HepG2 (cell line): ENCODE measurements at regions not wholly inside any gene's neighbourhood (a gene's known extent, or its start where the extent isn't known, plus 50 kb on each side); places are given as distances from the start of the nearest gene placed in this dataset.
A peak's percentile ranks its signal among the peaks of the same experiment; 100 is the strongest.

Experiments used
- ATF2 ChIP-seq: sonication (generic); formaldehyde crosslinking; IDR thresholded peaks from 2 replicates; pipeline ENCODE4 v1.4.0; 2020; ENCODE audit warnings: missing genetic modification reagents
- CC2D1A ChIP-seq: sonication (generic); formaldehyde crosslinking; IDR thresholded peaks from 2 replicates; pipeline ENCODE4 v1.8.1; 2023; ENCODE audit warnings: mild to moderate bottlenecking, missing genetic modification reagents
- CENPT ChIP-seq: sonication (generic); formaldehyde crosslinking; IDR thresholded peaks from 2 replicates; pipeline ENCODE4 v1.8.0; 2022; ENCODE audit warnings: low read depth, mild to moderate bottlenecking, moderate library complexity, missing genetic modification reagents
- HIVEP1 ChIP-seq: sonication (generic); formaldehyde crosslinking; IDR thresholded peaks from 2 replicates; pipeline ENCODE4 v1.4.0; 2020; ENCODE audit warnings: mild to moderate bottlenecking, missing genetic modification reagents
- NFATC3 ChIP-seq: sonication (generic); formaldehyde crosslinking; IDR thresholded peaks from 2 replicates; pipeline ENCODE4 v1.5.1; 2020; ENCODE audit warnings: mild to moderate bottlenecking, missing genetic modification reagents
- PHF5A ChIP-seq: IDR thresholded peaks from one replicate; pipeline ENCODE4 v1.6.1; 2018; ENCODE audit warnings: low read depth, missing genetic modification reagents; ENCODE audit not compliant: unreplicated experiment
- POGK ChIP-seq: sonication (generic); formaldehyde crosslinking; conservative IDR thresholded peaks from 2 replicates; pipeline ENCODE4 v1.8.0; 2022; ENCODE audit warnings: mild to moderate bottlenecking, moderate library complexity, missing genetic modification reagents
- POLR2AphosphoS5 ChIP-seq: IDR thresholded peaks from 2 replicates; pipeline ENCODE4 v1.6.1; 2012; ENCODE audit warnings: low read depth, low read length
- RARG ChIP-seq: sonication (generic); formaldehyde crosslinking; IDR thresholded peaks from 2 replicates; pipeline ENCODE4 v1.4.0; 2020; ENCODE audit warnings: low read depth, mild to moderate bottlenecking, missing genetic modification reagents
- RFX5 ChIP-seq: IDR thresholded peaks from 2 replicates; pipeline ENCODE4 v1.6.1; 2011; ENCODE audit warnings: low read depth, low read length, improper control_type of control experiment
- SIN3A ChIP-seq: IDR thresholded peaks from 2 replicates; pipeline ENCODE4 v1.6.1; 2011; ENCODE audit warnings: low read depth, mild to moderate bottlenecking, control low read depth, low read length, borderline replicate concordance
- SMC3 ChIP-seq: IDR thresholded peaks from 2 replicates; pipeline ENCODE4 v1.6.1; 2011; ENCODE audit warnings: low read length, improper control_type of control experiment
- SMYD3 ChIP-seq: sonication (generic); formaldehyde crosslinking; IDR thresholded peaks from 2 replicates; pipeline ENCODE4 v1.8.1; 2023; ENCODE audit warnings: mild to moderate bottlenecking, missing genetic modification reagents
- SUZ12 ChIP-seq: fragments of 150-350 bp; IDR thresholded peaks from 2 replicates; pipeline ENCODE4 v1.6.1; 2014; ENCODE audit warnings: low read depth, low read length
- TBP ChIP-seq: sonication (generic); formaldehyde crosslinking; IDR thresholded peaks from 2 replicates; pipeline ENCODE4 v1.5.0; 2020; ENCODE audit warnings: missing genetic modification reagents
- TEAD3 ChIP-seq: optimal IDR thresholded peaks from 2 replicates; pipeline ENCODE3; 2016; ENCODE audit warnings: borderline replicate concordance
- ZNF142 ChIP-seq: sonication (generic); formaldehyde crosslinking; IDR thresholded peaks from 2 replicates; pipeline ENCODE4 v1.4.0; 2020; ENCODE audit warnings: missing genetic modification reagents
- ZNF253 ChIP-seq: sonication (generic); formaldehyde crosslinking; IDR thresholded peaks from 2 replicates; pipeline ENCODE4 v1.8.0; 2022; ENCODE audit warnings: mild to moderate bottlenecking, missing genetic modification reagents, borderline replicate concordance
- ZNF574 ChIP-seq: sonication (generic); formaldehyde crosslinking; IDR thresholded peaks from 2 replicates; pipeline ENCODE4 v1.4.0; 2020; ENCODE audit warnings: missing genetic modification reagents

GRCh38 chr14:53881161-53881871, 75.3 kb downstream of the BMP4 start (continued):
- no peak for TF ChIP-seq ZNF142 (CRISPR knock-in tag)
- no peak for TF ChIP-seq RFX5
- no peak for TF ChIP-seq SUZ12
- TF ChIP-seq SIN3A, result no peak
- peak; percentile 61 for TF ChIP-seq TEAD3 (CRISPR knock-in tag)
- TF ChIP-seq HIVEP1, result no peak
- TF ChIP-seq SMYD3 (CRISPR knock-in tag), result no peak
- TF ChIP-seq NFATC3 (CRISPR knock-in tag), result no peak
- no peak for TF ChIP-seq POLR2AphosphoS5
- no peak for TF ChIP-seq TBP (CRISPR knock-in tag)
- peak; percentile 3; the same call in 1 of the 2 replicates for TF ChIP-seq SMC3
- TF ChIP-seq ZNF253, result no peak
- TF ChIP-seq ZNF574, result no peak
- no peak for TF ChIP-seq PHF5A (CRISPR knock-in tag)
- TF ChIP-seq ATF2, result no peak
- TF ChIP-seq RARG (CRISPR knock-in tag), result no peak
- TF ChIP-seq CC2D1A, result no peak
- no peak for TF ChIP-seq CENPT (CRISPR knock-in tag)
- TF ChIP-seq POGK (CRISPR knock-in tag), result no peak
